ENCODE measurements at regions not wholly inside any gene's neighbourhood (a gene's known extent, or its start where the extent isn't known, plus 50 kb on each side); places are given as distances from the start of the nearest gene placed in this dataset.

DNA sequence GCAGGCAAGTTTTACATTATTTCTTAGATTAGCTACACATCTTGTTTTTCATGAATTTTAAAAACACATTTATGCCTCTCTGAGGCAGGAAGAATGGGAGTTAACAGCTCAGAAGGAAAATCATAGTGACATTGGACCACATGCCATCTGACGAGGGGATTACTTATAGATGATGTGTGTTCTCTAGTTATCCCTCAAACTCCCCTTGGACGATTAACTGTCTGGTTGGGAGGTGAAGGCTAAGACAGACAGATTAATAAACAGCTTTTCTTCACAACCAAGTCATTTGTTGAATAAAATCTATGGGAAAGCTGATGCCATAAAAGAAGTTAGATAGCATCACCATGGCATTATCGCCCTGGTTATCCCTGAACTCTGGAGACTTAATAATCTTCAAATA, 80.0 kb upstream of the PREP start:
- no peak for DNase-seq

DNA sequence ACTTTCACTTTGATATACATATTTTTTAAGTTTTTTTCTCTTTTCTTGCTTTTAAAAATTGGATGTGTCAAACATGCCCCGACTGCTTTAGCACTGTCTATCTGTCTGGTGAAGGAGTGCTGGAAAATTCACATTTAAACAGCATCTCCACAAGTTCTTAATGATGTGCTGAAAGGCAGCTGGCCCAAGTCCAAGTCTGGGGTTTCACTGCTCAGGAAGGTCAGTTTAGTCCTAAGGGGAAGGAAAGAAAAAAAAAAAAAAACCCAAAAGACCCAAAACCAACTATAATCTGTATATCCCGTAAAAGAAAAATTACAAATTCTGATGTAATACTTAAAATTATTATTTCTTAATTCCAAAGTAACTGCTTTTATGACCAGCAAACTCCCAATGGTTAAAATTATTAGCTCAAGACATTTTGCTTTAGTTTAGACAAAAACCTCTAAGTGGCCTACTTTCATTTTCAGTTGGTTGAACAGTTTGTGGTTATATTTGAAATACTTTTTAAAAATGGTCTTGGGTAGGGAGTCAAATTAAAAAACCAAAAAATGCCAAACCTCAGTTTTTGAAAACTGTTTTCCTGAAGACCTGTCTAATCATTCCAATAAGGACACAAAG, 79.5 kb upstream of the PREP start:
- no peak for DNase-seq

DNA sequence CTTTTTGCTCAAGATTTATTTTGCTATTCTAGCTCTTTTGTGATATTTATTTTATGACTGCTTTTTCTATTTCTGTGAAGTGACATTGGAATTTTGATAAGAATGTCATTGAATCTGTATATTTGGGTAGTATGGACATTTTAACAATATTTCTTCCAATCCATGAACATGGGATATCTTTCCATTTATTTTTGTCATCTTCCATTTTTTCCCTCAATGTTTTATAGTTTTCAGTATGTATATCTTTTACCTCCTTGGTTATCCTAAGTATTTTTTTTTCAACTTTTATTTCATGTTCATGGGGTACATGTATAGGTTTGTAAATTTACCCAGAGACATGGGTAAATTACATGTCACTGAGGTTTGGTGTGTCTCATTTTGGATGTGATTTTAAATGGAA, 74.1 kb upstream of the PREP start:
- DNase-seq = no peak

DNA sequence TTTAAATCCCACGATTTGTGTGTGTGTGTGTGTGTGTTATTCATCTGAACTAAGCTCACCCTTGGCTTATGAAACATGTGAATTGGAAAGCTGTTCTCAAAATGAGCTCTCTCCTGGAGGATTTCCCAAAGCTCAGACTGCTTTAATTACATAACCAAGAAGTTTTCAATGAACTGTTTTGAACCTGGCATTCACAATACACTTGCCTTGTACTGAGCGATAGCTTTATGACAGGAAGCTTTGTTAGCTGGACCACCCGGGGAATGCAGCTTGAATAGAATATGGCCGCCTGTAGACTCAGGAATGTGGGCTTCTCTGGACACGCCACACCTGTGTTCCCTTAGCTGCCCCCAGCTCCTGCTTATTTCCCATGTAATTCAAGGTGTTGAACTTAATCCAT, 71.4 kb upstream of the PREP start:
- no peak for DNase-seq

DNA sequence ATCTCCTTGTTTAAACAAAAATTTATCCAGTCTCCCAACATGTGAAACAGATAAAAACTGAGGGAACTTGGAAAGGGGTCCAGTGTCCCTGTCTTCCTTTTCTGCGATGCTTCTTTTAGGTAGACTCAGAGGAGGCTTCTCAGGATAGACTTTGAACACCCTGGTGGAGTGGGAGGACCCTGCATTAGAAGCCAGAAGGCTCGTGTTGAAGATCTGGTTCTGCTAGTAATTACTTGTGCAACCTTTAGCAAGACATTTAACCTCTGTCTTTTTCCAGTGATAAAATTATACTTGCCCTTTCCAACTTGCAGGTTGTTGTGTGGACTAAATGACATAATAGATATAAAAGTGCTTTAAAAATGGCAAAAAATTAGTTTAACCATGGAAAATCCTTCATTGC, 67.1 kb upstream of the PREP start:
- no peak for DNase-seq

DNA sequence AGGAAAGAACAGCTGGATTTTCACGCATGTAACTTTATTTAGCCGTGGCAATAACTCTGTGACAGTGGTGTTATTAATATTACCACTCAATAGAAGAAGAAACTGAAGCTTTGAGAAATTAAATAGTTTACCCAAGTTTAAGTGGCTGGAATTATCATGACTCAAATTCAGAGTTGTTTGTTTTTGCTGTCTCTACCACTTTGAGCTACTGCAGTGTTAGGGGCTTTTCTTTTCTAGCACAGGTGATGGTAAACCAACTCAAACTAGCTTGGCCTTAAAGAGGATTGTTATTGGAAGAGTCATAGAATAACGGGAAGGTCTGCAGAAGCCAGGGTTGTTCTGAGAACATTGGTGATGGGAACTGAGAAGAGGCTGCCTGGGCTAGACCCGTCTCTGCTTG, 66.0 kb upstream of the PREP start:
- no peak for DNase-seq

DNA sequence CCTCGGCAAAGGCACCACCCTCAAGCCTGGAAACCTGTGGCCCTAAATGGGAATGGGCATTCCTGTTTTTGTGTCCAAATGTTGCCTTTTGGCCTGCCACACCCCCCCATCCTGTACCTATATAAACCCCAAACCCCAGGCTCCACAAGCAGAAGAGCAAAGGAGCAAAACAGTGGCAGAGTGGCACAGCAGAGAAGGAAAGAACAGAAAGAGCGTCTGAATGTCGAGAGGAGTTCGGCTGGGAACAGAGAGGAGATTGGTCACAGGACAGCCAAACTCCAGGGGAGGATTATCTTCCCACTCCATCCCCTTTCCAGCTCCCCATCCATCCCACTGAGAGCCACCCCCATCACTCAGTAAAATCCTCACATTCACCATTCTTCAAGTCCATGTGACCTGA, 58.0 kb upstream of the PREP start:
- no peak for DNase-seq

DNA sequence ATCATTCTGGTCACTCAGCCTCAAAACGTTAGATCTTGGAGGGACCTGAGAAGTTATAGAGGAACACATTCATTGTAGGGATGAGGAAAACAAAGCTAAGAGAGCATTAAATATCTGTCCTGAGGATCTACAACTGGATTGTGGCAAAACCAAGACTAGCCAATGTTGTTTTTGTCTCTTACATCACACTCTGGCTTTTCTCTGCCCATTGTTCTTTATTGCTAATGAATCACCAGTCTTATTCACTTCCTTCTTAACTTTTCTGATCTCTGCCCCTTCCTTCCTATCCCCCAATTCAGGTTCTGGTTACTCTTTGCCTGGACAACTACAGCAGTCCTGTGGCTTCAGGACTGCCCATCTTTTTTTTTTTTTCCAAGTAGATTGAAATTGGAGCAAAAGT, 57.0 kb upstream of the PREP start:
- DNase-seq = no peak

DNA sequence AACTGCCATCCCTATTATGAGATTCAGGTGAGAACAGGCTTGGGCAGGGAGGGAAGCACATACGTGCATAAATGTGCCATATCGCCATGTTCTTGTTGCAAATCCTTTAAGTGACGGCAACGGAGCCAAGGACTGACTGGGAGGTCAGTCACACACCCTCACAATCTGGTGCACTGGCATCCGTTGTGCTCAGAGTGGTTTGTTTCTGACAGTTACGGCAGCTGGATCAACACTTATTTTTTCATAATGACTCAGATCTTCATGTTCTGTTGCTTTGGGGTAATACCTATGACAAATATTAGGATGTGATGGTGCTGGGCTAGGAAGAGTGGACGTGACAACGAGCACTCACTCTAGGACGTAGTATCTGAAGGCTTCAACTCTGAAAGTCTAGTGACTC, 56.2 kb upstream of the PREP start:
- DNase-seq = no peak

DNA sequence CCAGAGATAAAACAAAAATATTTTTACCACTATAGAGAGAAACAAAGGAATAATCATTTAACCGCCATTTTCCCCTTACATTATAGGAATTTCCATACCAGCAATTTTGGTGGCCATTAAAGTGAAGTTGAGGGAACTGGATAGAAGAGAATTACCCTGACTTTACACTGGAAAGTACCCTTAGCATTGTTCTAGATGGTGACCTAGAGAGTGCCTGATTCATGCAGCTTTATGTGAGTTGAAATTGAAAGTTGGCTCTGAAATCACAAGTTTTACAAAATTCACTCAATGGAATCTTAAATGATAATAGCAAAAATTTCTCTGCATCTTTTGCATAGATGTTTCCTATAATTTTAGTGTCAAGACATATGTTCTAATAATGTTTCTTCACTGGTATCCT, 55.7 kb upstream of the PREP start:
- no peak for DNase-seq

DNA sequence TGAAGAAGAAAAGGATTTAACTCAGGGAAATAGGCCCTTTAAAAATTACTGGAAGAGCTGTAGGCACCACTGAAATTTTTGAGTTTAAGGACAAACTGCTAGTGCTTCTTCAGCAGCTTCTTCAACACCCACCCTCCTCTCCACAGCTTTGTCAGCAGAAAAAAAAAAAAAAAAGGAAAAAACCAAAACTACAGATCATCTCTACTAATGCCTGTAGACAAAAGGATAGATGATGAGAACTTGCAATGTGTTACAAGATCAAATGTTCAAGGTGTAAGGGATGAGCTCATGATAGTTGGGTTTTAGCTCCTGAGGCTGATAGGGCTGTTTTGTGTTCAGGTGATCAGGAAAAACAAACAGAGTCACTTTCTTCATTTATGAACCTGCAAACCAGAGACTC, 55.2 kb upstream of the PREP start:
- DNase-seq = no peak

DNA sequence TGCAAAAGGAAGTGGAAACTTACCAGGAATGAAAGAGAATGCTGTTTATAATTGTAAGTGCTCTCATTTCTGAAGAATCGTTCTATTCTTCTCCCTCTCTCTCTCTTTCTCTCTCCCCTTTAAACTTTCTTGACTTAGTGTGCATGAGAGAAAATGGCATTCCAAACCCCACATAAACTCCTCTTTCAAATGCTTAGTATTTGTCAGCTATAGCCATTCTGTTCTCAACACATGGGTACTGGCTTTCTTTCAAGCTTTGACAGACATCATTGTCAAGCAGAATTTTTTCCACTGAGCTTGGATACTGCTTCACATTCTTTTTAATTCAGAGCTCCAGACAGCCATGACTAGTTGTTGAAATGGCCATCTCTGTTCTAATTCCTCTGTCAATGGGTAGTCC, 51.1 kb upstream of the PREP start:
- no peak for DNase-seq

DNA sequence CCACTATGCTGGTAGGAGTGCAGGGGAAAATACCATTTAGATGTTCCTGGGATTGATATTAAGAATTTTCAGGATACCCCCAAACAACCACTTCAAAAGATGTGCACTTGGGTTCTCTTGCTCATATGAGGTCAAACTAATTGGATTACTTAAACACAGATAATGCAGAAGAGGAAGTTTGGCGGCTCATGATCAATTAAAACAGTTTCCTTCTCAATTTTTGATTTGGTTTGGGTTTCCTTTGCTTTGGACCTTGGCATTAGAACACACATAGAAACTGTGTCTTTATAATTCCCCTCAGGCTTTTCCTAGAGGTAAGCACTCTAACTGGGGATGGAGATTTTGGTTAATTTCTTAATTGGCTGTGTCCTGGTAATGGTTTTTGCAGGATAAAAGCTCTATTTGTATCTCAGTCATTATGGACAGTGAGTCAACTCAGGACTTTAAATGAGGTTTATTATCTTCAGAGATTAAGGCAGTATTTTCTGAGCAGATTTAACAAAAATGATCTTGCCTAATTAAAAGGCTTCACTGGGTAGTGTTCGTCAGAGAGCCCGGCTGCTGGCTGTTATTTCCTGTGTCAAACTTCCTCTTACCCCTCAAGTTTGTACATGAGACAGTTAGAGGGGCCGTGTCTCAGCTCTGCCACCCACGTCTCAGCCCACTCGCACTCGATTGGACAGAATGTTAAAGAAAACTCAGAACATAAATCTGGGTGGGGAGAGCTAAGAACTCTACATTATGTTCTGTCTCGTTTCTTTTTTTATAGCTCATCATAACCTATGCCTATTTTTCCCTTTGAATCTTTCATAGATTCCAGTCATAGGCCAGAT, 50.3 kb upstream of the PREP start:
- peak; percentile 7 to 45 for DNase-seq
